Chondrocyte (in vitro differentiated cells): ENCODE measurements at regions not wholly inside any gene's neighbourhood (a gene's known extent, or its start where the extent isn't known, plus 50 kb on each side); places are given as distances from the start of the nearest gene placed in this dataset.

Experiments
- DNase-seq: peaks from one replicate; pipeline ENCODE4 v3.0.0; 2021; ENCODE audit warnings: mixed read lengths, low spot score
- H3K27ac Mint-ChIP-seq: one replicate; pipeline ENCODE4 v1.8.0; 2021; ENCODE audit warnings: mild to moderate bottlenecking, moderate library complexity, mixed read lengths; ENCODE audit not compliant: unreplicated experiment
- H3K27me3 Mint-ChIP-seq: 2 replicates; pipeline ENCODE4 v1.8.0; 2021; ENCODE audit warnings: low read depth, mixed read lengths
- H3K36me3 Mint-ChIP-seq: 2 replicates; pipeline ENCODE4 v1.8.0; 2021; ENCODE audit warnings: low read depth, mixed read lengths
- H3K4me1 Mint-ChIP-seq: 2 replicates; pipeline ENCODE4 v1.8.0; 2021; ENCODE audit warnings: low read depth, mild to moderate bottlenecking, mixed read lengths
- H3K4me3 Mint-ChIP-seq: one replicate; pipeline ENCODE4 v1.8.0; 2021; ENCODE audit warnings: mild to moderate bottlenecking, moderate library complexity, mixed read lengths; ENCODE audit not compliant: unreplicated experiment
- H3K9me3 Mint-ChIP-seq: 2 replicates; pipeline ENCODE4 v1.8.0; 2021; ENCODE audit warnings: low read depth, mixed read lengths
- TF ChIP-seq, protein P1 (sequence below): fragments of 200-600 bp; sonication (generic); IDR thresholded peaks from 2 replicates; pipeline ENCODE4 v1.5.0; 2021; ENCODE audit warnings: antibody characterized with exemption, mild to moderate bottlenecking, moderate library complexity

DNA sequence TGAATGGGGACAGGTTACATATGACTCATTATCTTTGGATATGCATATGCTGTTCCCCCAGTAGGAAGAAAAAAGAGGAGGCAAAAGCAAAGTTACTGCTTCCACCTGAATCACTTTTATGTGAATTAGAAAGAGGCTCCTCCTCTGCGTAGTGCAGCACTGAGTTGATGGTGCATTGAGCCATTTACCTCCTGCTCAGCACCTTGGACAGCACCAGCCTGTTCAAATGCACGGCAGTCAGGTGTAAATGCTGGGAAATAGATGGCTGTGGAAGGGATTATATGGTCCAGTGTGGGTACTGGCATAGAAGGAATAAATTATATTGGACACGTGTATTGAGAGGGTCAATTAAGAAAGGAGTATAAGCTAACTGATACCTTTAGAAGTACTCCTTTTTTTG, 541.9 kb upstream of the SEL1L start:
- Mint-ChIP-seq H3K9me3 (peaks cover 12% of the 10 kb centered on the region), H3K4me3 (no peak overlapping the region), H3K27ac (no peak overlapping the region), H3K27me3 (no peaks in the 10 kb centered on the region), H3K4me1 (no peaks in the 10 kb centered on the region), H3K36me3 (no peaks in the 10 kb centered on the region)
- DNase-seq = no peak
- TF ChIP-seq, protein P1, sequence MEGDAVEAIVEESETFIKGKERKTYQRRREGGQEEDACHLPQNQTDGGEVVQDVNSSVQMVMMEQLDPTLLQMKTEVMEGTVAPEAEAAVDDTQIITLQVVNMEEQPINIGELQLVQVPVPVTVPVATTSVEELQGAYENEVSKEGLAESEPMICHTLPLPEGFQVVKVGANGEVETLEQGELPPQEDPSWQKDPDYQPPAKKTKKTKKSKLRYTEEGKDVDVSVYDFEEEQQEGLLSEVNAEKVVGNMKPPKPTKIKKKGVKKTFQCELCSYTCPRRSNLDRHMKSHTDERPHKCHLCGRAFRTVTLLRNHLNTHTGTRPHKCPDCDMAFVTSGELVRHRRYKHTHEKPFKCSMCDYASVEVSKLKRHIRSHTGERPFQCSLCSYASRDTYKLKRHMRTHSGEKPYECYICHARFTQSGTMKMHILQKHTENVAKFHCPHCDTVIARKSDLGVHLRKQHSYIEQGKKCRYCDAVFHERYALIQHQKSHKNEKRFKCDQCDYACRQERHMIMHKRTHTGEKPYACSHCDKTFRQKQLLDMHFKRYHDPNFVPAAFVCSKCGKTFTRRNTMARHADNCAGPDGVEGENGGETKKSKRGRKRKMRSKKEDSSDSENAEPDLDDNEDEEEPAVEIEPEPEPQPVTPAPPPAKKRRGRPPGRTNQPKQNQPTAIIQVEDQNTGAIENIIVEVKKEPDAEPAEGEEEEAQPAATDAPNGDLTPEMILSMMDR = no peak

DNA sequence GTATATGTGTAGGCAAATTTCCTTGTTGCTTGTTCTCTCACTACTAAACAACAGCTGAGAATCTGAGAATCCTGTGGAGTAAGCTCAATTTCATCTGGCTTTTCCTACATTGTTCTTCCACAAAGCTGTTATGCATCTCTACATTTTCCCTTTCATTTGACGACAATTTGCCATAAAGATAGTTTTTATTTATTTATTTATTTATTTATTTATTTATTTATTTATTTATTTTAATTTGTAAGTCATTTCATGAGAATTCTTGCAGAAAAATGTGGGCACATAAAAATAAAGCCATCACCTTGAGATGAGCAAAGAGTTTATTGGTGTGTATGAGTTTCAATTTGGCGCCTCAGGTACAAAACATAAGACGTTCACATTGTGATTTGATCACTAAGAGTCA, 545.9 kb upstream of the SEL1L start:
- peaks cover 14% of the 10 kb centered on the region for H3K9me3 Mint-ChIP-seq
- no peak overlapping the region for H3K4me3 Mint-ChIP-seq
- no peak for DNase-seq
- H3K4me1 Mint-ChIP-seq = no peaks in the 10 kb centered on the region
- H3K27ac Mint-ChIP-seq = no peak overlapping the region
- H3K36me3 Mint-ChIP-seq = no peaks in the 10 kb centered on the region
- TF ChIP-seq, protein P1 = no peak
- H3K27me3 Mint-ChIP-seq = no peaks in the 10 kb centered on the region

DNA sequence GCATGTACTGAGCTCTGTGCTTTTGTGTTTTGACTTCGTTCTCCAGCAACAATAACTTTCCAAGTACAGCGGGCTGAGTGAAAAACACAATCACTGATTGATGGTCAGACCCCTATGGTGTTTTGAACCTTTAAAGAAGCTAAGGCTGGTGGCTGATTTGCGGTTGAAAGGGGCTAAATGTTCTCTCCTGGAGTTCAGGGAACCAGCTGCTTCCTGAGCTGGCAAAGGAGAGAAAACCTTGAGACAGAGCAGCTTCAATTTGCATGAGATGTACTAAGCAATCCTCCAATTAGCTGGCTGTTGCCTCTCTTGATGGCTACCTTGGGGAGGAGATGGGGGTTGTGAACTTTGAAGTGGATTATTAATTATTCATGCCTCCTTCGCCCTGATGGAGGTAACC, 546.7 kb upstream of the SEL1L start:
- Mint-ChIP-seq H3K9me3 (peaks cover 14% of the 10 kb centered on the region), H3K4me3 (no peak overlapping the region), H3K36me3 (no peaks in the 10 kb centered on the region), H3K27ac (no peak overlapping the region), H3K4me1 (no peaks in the 10 kb centered on the region), H3K27me3 (no peaks in the 10 kb centered on the region)
- DNase-seq = no peak
- TF ChIP-seq, protein P1 = no peak

DNA sequence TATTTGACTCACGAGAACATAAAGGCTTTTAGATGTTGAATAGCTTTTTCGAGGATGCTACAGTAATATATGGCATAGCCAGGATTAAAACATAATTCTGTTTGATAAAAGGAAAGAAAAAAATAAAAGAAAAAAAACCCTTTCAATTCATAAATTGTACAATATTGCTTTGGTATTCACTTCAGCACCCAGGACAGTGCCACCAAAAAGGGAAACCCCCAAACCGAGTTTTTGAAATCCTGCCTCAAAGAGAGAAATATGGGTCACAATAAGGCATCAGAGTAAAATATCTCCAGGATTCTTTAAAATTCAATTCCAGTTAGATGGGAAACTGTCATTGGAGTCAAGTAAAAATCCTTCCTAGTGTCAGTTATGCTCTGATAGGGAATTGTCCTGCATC, 551.2 kb upstream of the SEL1L start:
- no peak for DNase-seq
- no peaks in the 10 kb centered on the region for H3K27me3 Mint-ChIP-seq
- H3K4me3 Mint-ChIP-seq = no peak overlapping the region
- TF ChIP-seq, protein P1 = no peak
- H3K4me1 Mint-ChIP-seq = no peaks in the 10 kb centered on the region
- H3K9me3 Mint-ChIP-seq = peaks cover 2% of the 10 kb centered on the region
- H3K36me3 Mint-ChIP-seq = no peaks in the 10 kb centered on the region
- no peak overlapping the region for H3K27ac Mint-ChIP-seq

DNA sequence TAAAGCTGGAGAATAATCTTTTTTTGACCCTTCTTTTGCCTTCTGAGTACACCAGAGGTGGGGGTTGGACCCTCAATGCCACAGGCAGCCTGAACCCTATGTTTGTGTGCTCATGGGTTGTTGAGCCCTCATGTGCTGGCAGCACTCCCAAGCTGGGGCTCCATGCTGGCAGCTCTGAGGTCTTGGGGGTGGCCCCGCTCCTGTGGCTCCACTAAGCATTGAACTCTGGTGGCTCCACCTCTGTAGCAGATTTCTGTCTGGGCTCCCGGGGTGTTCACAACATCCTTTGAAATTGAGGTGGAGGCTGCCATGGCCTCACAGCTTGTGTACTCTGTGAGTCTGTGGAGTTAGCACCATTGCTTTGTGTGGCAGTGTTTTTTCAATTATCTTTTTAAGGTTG, 557.4 kb upstream of the SEL1L start:
- DNase-seq = no peak
- H3K4me1 Mint-ChIP-seq = no peaks in the 10 kb centered on the region
- no peaks in the 10 kb centered on the region for H3K9me3 Mint-ChIP-seq

More for the DNA sequence above, 557.4 kb upstream of the SEL1L start:
- no peaks in the 10 kb centered on the region for H3K36me3 Mint-ChIP-seq
- no peaks in the 10 kb centered on the region for H3K27me3 Mint-ChIP-seq
- no peak overlapping the region for H3K27ac Mint-ChIP-seq
- no peak overlapping the region for H3K4me3 Mint-ChIP-seq
- TF ChIP-seq, protein P1 = no peak
